Osteoblast (primary cell): ENCODE measurements at regions not wholly inside any gene's neighbourhood (a gene's known extent, or its start where the extent isn't known, plus 50 kb on each side); places are given as distances from the start of the nearest gene placed in this dataset.

ENCODE experiments used
- DNase-seq: peaks from one replicate; pipeline ENCODE4 v3.0.0; 2011; ENCODE audit warnings: low spot score, mixed read lengths; ENCODE audit not compliant: insufficient read length; ENCODE audit errors: missing footprints
- H2AFZ ChIP-seq: 2 replicates; pipeline ENCODE4 v1.6.0; 2011; ENCODE audit warnings: mild to moderate bottlenecking, low read length
- H3K27ac ChIP-seq: 2 replicates; pipeline ENCODE4 v1.5.1; 2011; ENCODE audit warnings: mild to moderate bottlenecking, low read depth, low read length, moderate library complexity
- H3K27me3 ChIP-seq: 2 replicates; pipeline ENCODE4 v1.6.0; 2012; ENCODE audit warnings: mild to moderate bottlenecking, control low read depth, inconsistent platforms, low read length, moderate library complexity; ENCODE audit not compliant: insufficient read depth
- H3K36me3 ChIP-seq: 2 replicates; pipeline ENCODE4 v1.5.1; 2011; ENCODE audit warnings: mild to moderate bottlenecking, low read length, control low read depth, moderate library complexity; ENCODE audit not compliant: insufficient read depth
- H3K4me1 ChIP-seq: 2 replicates; pipeline ENCODE4 v1.5.1; 2011; ENCODE audit warnings: mild to moderate bottlenecking, low read length, control low read depth, moderate library complexity; ENCODE audit not compliant: insufficient read depth
- H3K4me2 ChIP-seq: 2 replicates; pipeline ENCODE4 v1.6.0; 2011; ENCODE audit warnings: mild to moderate bottlenecking, low read length; ENCODE audit not compliant: insufficient read depth
- H3K4me3 ChIP-seq: fragments of 200-600 bp; sonication (generic); 3 replicates; pipeline ENCODE4 v1.5.1; 2012; ENCODE audit warnings: mild to moderate bottlenecking, low read length, inconsistent platforms; ENCODE audit not compliant: insufficient read depth
- H3K79me2 ChIP-seq: 2 replicates; pipeline ENCODE4 v1.6.0; 2012; ENCODE audit warnings: mild to moderate bottlenecking, low read length, control low read depth, inconsistent platforms; ENCODE audit not compliant: insufficient read depth
- H3K9me3 ChIP-seq: 2 replicates; pipeline ENCODE4 v1.5.1; 2011; ENCODE audit warnings: low read depth, low read length, control low read depth
- H4K20me1 ChIP-seq: 2 replicates; pipeline ENCODE4 v1.6.0; 2012; ENCODE audit warnings: mild to moderate bottlenecking, low read length, control low read depth; ENCODE audit not compliant: insufficient read depth
- CTCF ChIP-seq: IDR thresholded peaks from 2 replicates; pipeline ENCODE4 v1.5.1; 2011; ENCODE audit warnings: mild to moderate bottlenecking, low read depth, low read length, moderate library complexity; ENCODE audit errors: extremely low read depth

GRCh38 chr2:22626621-22627020 is 758.4 kb upstream of the KLHL29 start:
- H3K4me3 ChIP-seq: no peak overlapping the region
- no peaks in the 10 kb centered on the region for H3K9me3 ChIP-seq
- H3K4me1 ChIP-seq: no peaks in the 10 kb centered on the region
- H3K27ac ChIP-seq: no peak overlapping the region
- H3K36me3 ChIP-seq: no peaks in the 10 kb centered on the region
- H3K4me2 ChIP-seq: no peak overlapping the region
- H3K79me2 ChIP-seq: no peaks in the 10 kb centered on the region
- H3K27me3 ChIP-seq: no peaks in the 10 kb centered on the region
- no peak for DNase-seq
- TF ChIP-seq CTCF: no peak
- no peak overlapping the region for H2AFZ ChIP-seq
- H4K20me1 ChIP-seq: no peaks in the 10 kb centered on the region

- Histone ChIP-seq H4K20me1 (no peaks in the 10 kb centered on the region), H3K27ac (no peak overlapping the region), H3K4me3 (no peak overlapping the region), H3K9me3 (no peaks in the 10 kb centered on the region), H3K27me3 (no peaks in the 10 kb centered on the region), H3K79me2 (no peaks in the 10 kb centered on the region), H3K36me3 (no peaks in the 10 kb centered on the region), H3K4me2 (no peak overlapping the region), H2AFZ (no peak overlapping the region), H3K4me1 (no peaks in the 10 kb centered on the region)
- DNase-seq: no peak
- no peak for TF ChIP-seq CTCF
Measured at GRCh38 chr2:22628221-22628620, 756.8 kb upstream of the KLHL29 start.

DNA sequence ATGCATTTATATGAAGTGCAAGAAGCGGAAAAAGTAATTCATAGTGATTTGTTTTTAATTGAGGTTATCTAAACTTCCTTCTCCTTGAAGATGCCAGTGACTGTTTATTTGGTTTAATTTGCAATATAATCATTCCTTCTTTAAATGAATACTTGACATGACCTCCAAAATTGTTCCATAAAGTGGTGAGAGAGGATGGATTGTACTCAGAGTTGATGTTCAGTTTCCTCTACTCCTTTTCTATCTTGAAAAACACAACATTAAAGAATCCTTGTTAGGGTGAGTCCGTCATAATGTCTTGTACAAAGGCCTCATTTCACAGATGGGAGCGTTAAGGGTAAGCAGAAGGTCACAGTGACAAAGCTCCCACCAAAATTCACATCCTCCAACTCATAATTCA is 756.1 kb upstream of the KLHL29 start:
- DNase-seq: peak; percentile 2
- Histone ChIP-seq H2AFZ (no peak overlapping the region), H3K4me2 (no peak overlapping the region), H3K4me1 (no peaks in the 10 kb centered on the region), H3K36me3 (no peaks in the 10 kb centered on the region), H3K27me3 (no peaks in the 10 kb centered on the region), H4K20me1 (no peaks in the 10 kb centered on the region), H3K4me3 (no peak overlapping the region), H3K9me3 (no peaks in the 10 kb centered on the region), H3K27ac (no peak overlapping the region), H3K79me2 (no peaks in the 10 kb centered on the region)
- TF ChIP-seq CTCF: no peak

GRCh38 chr2:22634167-22634566 is 750.8 kb upstream of the KLHL29 start:
- H3K27ac ChIP-seq: no peak overlapping the region
- no peaks in the 10 kb centered on the region for H3K27me3 ChIP-seq
- no peak overlapping the region for H3K4me3 ChIP-seq
- H3K9me3 ChIP-seq: no peaks in the 10 kb centered on the region
- no peak overlapping the region for H2AFZ ChIP-seq
- H4K20me1 ChIP-seq: no peaks in the 10 kb centered on the region
- H3K79me2 ChIP-seq: no peaks in the 10 kb centered on the region
- no peak overlapping the region for H3K4me2 ChIP-seq
- no peaks in the 10 kb centered on the region for H3K36me3 ChIP-seq
- H3K4me1 ChIP-seq: no peaks in the 10 kb centered on the region
- TF ChIP-seq CTCF: no peak
- DNase-seq: no peak
